H7 (cell line): ENCODE measurements at regions not wholly inside any gene's neighbourhood (a gene's known extent, or its start where the extent isn't known, plus 50 kb on each side); places are given as distances from the start of the nearest gene placed in this dataset.

Source experiments
- DNase-seq: peaks from one replicate; pipeline ENCODE4 v3.0.0; 2012
- H3K27me3 ChIP-seq: 2 replicates; pipeline ENCODE4 v1.6.0; 2011; ENCODE audit warnings: mild to moderate bottlenecking, low read length; ENCODE audit not compliant: control insufficient read depth, insufficient read depth
- H3K36me3 ChIP-seq: replicated peaks from 2 replicates; pipeline ENCODE4 v1.5.1; 2011; ENCODE audit warnings: low read length; ENCODE audit not compliant: control insufficient read depth, insufficient read depth
- H3K4me3 ChIP-seq: 2 replicates; pipeline ENCODE4 v1.5.1; 2011; ENCODE audit warnings: low read depth, mild to moderate bottlenecking, control low read depth, low read length, moderate library complexity; ENCODE audit not compliant: insufficient read depth

GRCh38 chr14:36020120-36021029 lies 156.1 kb downstream of the PTCSC3 start:
- no peaks in the 10 kb centered on the region for H3K36me3 ChIP-seq
- H3K27me3 ChIP-seq = no peaks in the 10 kb centered on the region
- no peak for DNase-seq
- no peak overlapping the region for H3K4me3 ChIP-seq

GRCh38 chr14:36019126-36019525 lies 157.4 kb downstream of the PTCSC3 start:
- no peak for DNase-seq
- no peaks in the 10 kb centered on the region for H3K27me3 ChIP-seq
- no peak overlapping the region for H3K4me3 ChIP-seq
- H3K36me3 ChIP-seq = no peaks in the 10 kb centered on the region

- Histone ChIP-seq H3K36me3 (no peaks in the 10 kb centered on the region), H3K27me3 (no peaks in the 10 kb centered on the region), H3K4me3 (no peak overlapping the region)
- no peak for DNase-seq
Measured at GRCh38 chr14:36014236-36014635, 162.3 kb downstream of the PTCSC3 start.

DNA sequence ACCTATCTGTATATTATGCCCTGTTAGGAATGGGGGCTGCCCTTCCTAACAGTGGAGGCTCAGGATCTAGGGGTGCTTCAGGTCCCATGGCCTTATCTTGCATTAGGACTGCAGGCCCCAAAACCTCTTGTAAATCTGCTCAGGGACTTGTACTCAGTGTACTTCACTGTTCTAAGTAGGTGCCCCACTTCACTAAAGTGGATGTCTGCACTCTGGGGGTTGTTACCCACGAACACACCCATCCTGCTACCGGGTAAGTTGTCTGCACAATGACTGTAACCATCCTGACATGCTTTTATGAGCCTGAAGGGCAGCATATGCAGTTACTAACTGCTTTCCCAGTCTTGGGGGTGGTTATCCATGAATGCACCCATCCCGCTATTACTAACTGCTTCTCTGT lies 163.0 kb downstream of the PTCSC3 start:
- Histone ChIP-seq H3K27me3 (no peaks in the 10 kb centered on the region), H3K36me3 (no peaks in the 10 kb centered on the region), H3K4me3 (no peak overlapping the region)
- no peak for DNase-seq

GRCh38 chr14:36012621-36013020 lies 163.9 kb downstream of the PTCSC3 start:
- DNase-seq = no peak
- no peak overlapping the region for H3K4me3 ChIP-seq
- H3K36me3 ChIP-seq = no peaks in the 10 kb centered on the region
- no peaks in the 10 kb centered on the region for H3K27me3 ChIP-seq

DNA sequence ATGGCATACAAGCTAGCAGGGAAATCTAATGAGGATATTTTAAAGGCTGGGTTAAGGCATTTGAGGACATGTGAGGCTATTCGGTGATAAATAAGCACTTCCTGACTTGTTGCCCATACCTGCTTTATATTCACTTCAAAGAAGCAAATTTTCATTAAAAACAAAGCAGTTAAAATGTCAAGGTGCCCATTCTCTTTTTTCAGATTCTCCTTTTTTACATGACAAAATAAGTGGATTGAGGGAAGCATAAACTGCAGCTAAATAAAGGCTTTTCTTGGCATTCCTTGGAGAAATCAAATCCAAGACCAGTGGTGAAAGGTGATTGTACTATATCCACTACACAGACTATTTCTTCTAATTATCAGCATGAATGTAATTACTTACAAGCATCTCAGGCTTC lies 166.9 kb downstream of the PTCSC3 start:
- Histone ChIP-seq H3K36me3 (no peaks in the 10 kb centered on the region), H3K27me3 (no peaks in the 10 kb centered on the region), H3K4me3 (no peak overlapping the region)
- DNase-seq = no peak

DNA sequence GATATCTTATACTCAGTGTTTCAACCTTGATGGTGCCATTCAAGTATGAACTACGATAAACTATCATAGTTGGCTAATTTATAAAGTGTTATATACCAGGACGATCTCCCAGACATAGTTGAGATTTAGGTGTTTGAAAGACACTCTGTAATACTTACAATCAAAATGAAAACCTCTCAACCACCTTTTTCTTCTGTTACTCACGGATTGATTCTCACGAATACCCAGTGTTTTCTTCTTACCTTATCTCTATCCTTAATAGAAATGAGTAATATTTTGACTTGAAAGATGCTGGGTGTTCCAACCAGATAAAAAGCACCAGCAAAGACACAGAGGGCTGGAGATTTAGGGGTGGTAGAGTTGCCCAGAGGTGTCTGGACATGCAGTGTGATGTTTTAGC lies 169.9 kb downstream of the PTCSC3 start:
- Histone ChIP-seq H3K4me3 (no peak overlapping the region), H3K36me3 (no peaks in the 10 kb centered on the region), H3K27me3 (no peaks in the 10 kb centered on the region)
- DNase-seq = no peak

DNA sequence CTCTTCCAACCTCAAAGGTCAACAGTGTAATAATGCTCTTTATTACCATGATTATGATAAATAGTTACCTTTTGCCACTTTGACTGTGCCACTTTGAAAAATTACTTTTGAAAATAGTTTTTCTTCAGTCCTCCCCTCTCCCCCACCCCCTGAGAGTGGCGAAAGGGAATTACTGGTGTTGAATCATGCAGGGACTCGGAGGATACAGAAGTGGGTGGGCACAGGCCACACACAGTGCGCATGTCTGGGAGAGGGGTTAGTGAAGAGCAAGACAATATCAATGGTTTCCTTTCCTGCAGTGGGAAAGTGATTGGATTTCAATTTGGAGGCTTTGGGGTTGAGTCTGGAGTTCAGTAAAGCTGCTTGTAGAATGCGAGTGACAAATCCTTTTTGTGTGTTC lies 170.9 kb downstream of the PTCSC3 start:
- no peak for DNase-seq

GRCh38 chr14:36001936-36002335 lies 174.6 kb downstream of the PTCSC3 start:
- Histone ChIP-seq H3K36me3 (no peaks in the 10 kb centered on the region), H3K27me3 (no peaks in the 10 kb centered on the region), H3K4me3 (no peak overlapping the region)
- no peak for DNase-seq

More for the DNA sequence above, 170.9 kb downstream of the PTCSC3 start:
- Histone ChIP-seq H3K4me3 (no peak overlapping the region), H3K36me3 (no peaks in the 10 kb centered on the region), H3K27me3 (no peaks in the 10 kb centered on the region)

- H3K27me3 ChIP-seq = no peaks in the 10 kb centered on the region
- DNase-seq = no peak
- H3K4me3 ChIP-seq = no peak overlapping the region
- H3K36me3 ChIP-seq = no peaks in the 10 kb centered on the region
Measured at GRCh38 chr14:35999294-35999693, 173.2 kb downstream of the BRMS1L start.

DNA sequence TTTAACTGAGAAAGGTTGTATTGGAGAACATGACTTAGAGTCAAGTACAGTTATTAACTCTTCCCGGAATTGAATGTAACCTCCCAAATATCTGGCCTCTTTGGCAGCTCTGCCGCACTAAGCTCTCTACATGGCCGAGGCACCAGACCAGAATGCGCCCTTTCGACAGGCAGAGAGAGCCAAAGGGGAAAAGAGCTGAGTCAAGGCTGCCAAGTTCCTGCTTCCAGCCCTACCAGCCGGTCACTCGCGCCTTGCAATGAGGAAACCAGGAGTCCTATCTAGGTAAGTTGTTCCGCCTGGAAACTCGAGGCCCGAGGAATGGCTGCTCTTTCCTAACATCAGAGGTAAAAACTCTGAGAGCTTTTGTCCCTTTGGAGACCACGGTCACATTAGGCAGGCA lies 172.2 kb downstream of the BRMS1L start:
- DNase-seq = no peak
- H3K36me3 ChIP-seq = no peaks in the 10 kb centered on the region

DNA sequence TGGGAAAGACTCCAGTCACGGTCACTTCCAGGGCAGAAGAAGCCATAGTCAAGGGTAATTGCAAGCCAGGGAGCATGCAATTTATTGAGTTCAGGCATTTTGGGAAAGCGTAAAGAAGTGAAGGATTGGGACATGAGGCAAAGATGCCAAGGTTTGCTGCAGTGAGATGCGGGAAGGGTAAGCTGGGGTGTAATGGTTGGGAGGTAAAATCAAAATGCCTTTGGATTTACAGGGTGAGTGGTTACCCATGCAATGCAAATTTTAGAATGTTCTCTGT lies 167.5 kb downstream of the BRMS1L start:
- Histone ChIP-seq H3K36me3 (no peaks in the 10 kb centered on the region), H3K4me3 (no peak overlapping the region), H3K27me3 (no peaks in the 10 kb centered on the region)
- DNase-seq = no peak

More for the DNA sequence above, 172.2 kb downstream of the BRMS1L start:
- Histone ChIP-seq H3K27me3 (no peaks in the 10 kb centered on the region), H3K4me3 (no peak overlapping the region)

DNA sequence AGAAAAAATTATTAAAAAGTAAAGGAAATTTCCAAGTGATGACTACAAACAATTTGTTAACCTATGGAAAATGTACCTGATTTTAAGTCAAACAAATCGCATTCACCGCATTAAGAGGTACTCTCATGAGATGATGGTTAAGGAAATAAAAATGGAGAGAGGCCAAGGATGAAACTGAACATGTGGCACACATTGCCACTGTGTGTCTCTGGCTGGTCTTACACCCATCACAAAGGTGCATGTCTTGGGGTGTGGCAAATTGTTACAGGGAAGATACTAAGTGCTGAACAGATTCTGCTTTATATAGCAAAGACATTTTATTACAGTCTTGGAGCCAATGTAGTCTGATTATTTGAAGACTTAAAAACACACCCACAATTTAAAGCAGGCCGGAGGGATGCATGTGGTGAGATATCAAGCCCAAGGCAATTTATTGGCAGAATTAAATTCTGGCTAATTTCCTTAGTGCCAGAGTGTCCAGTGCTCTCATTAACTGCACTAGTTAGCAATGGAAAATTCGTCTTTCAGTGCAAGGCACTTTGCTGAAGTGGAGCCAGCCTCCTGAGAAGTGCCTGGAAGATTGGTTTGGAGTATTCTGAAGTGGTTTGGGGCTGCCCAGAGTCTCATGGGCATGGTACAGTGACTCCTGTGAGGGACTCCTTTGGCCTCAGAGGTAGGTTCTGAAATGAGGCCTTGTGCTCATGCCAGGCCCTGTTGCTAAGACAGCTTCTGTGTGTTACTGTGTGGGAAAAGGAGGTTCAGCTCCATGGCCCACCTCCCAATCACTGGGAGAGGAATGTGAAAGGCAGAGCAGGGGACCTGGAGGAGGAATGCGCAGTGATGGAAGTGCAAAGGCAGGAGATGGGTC lies 166.9 kb downstream of the BRMS1L start:
- no peaks in the 10 kb centered on the region for H3K36me3 ChIP-seq
- no peak overlapping the region for H3K4me3 ChIP-seq
- no peak for DNase-seq
- H3K27me3 ChIP-seq = no peaks in the 10 kb centered on the region

- H3K27me3 ChIP-seq = no peaks in the 10 kb centered on the region; the same call in 1 of the 2 replicates
- no peak overlapping the region for H3K4me3 ChIP-seq
- H3K36me3 ChIP-seq = no peaks in the 10 kb centered on the region
- DNase-seq = no peak
Measured at GRCh38 chr14:35991356-35991755, 165.2 kb downstream of the BRMS1L start.

DNA sequence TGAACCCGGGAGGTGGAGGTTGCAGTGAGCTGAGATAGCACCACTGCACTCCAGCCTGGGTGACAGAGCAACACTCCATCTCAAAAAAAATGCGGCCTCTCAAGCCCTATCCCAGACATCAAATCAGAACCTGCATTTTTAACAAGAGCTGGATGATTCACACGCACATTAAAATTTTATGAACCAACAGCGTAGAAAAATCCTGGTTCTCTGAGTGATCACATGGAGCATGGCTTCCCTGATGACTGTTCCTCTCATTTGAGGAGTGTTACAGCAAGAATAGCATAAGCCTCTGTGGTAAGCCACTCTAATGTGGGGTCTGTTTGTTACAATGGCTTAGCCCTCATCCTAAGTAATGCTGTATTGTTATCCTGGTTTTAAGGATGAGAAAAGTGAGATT lies 163.6 kb downstream of the BRMS1L start:
- no peaks in the 10 kb centered on the region; the same call in 1 of the 2 replicates for H3K27me3 ChIP-seq
- H3K4me3 ChIP-seq = no peak overlapping the region
- no peak for DNase-seq
- no peaks in the 10 kb centered on the region for H3K36me3 ChIP-seq
